Epithelial cell of esophagus (primary cell): ENCODE measurements at regions not wholly inside any gene's neighbourhood (a gene's known extent, or its start where the extent isn't known, plus 50 kb on each side); places are given as distances from the start of the nearest gene placed in this dataset.

Source experiments
- DNase-seq: peaks from one replicate; pipeline ENCODE4 v3.0.0; 2010; ENCODE audit warnings: low read depth
- H3K4me3 ChIP-seq: 2 replicates; pipeline ENCODE4 v1.5.1; 2011; ENCODE audit warnings: mild to moderate bottlenecking, low read length, control low read depth
- CTCF ChIP-seq: IDR thresholded peaks from 2 replicates; pipeline ENCODE4 v1.5.1; 2011; ENCODE audit warnings: low read depth, mild to moderate bottlenecking, low read length, control low read depth, inconsistent platforms; ENCODE audit not compliant: insufficient read depth; ENCODE audit errors: missing control alignments

GRCh38 chr14:22410497-22410896 is 178.5 kb downstream of the DAD1 start:
- no peak overlapping the region for H3K4me3 ChIP-seq
- TF ChIP-seq CTCF: no peak
- no peak for DNase-seq

- no peak for TF ChIP-seq CTCF
- no peak for DNase-seq
- no peak overlapping the region for H3K4me3 ChIP-seq
Measured at GRCh38 chr14:22409006-22409405, 180.0 kb downstream of the DAD1 start.

GRCh38 chr14:22408547-22408946 is 180.5 kb downstream of the DAD1 start:
- H3K4me3 ChIP-seq: no peak overlapping the region
- DNase-seq: no peak
- TF ChIP-seq CTCF: no peak

- DNase-seq: no peak
- TF ChIP-seq CTCF: no peak
Measured at GRCh38 chr14:22407033-22407432, 182.0 kb downstream of the DAD1 start.

GRCh38 chr14:22405201-22405600 is 183.8 kb downstream of the DAD1 start:
- H3K4me3 ChIP-seq: no peak overlapping the region
- no peak for TF ChIP-seq CTCF
- DNase-seq: no peak

More at GRCh38 chr14:22407033-22407432, 182.0 kb downstream of the DAD1 start:
- no peak overlapping the region for H3K4me3 ChIP-seq

- no peak for TF ChIP-seq CTCF
- no peak for DNase-seq
- no peak overlapping the region for H3K4me3 ChIP-seq
Measured at GRCh38 chr14:22403296-22403695, 185.7 kb downstream of the DAD1 start.

GRCh38 chr14:22400655-22401259 is 188.3 kb downstream of the DAD1 start:
- H3K4me3 ChIP-seq: no peak overlapping the region

More at GRCh38 chr14:22400655-22401259, 188.3 kb downstream of the DAD1 start:
- no peak for TF ChIP-seq CTCF
- DNase-seq: no peak
